CD4-positive, alpha-beta T cell treated with Interleukin-2 at 100 ng/mL for 4 hours (primary cell): ENCODE measurements at regions not wholly inside any gene's neighbourhood (a gene's known extent, or its start where the extent isn't known, plus 50 kb on each side); places are given as distances from the start of the nearest gene placed in this dataset.
"Not testable (repeated sequence)": the region's sequence is repeated elsewhere in the genome, so short reads cannot be mapped to it uniquely, and the experiment has no call there.

Experiments
- DNase-seq: peaks from one replicate; pipeline ENCODE4 v3.0.0-alpha.2; 2020; ENCODE audit warnings: low spot score

DNA sequence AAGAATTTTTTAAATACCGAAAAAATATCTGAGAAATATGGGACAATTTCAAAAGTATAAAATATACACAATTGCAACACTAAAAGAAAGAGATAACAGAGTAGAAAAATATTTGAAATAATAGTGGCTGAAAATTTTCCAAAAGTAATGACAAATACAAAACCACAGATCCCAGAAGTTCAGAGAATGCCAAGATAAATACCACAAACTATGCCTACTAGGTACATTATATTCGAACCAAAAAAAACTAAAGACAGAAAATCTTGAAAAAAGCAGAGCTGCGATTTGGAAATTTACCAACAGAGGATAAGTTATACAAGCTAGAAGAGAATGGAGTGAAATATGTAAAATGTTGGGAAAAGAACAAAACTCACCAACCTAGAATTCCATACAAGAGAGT is 191.3 kb upstream of the ELAC2 start:
- no peak for DNase-seq

DNA sequence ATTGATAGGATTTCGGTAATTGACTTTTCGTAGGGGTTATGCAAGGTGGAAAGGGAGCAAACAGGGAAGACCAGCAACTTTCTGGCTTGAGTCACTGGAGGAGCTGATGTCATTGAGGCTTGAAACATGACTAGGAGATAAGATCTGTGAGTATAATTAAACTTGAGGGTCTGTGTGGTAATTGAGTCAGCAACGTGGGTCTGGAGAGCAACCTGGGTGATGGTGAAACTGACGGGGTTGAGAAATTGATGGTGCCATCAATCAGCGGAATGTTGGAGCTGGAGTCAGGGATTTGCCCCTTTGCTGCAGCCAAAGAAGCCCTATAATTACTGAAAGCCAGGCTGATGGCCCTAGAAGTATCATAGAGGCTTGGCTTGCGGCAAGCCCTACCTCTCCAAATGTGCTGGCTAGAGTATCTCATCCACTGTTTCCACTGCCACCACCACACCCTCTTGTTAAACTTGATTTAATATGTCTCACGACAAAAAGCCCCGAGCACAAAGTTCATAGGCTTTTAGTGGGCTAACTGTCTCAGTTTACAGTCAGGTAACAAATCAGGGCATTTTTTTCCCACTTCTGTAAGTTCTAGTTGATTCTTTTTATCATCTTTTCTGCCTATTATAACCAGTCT is 186.9 kb upstream of the ELAC2 start:
- DNase-seq, result no peak

DNA sequence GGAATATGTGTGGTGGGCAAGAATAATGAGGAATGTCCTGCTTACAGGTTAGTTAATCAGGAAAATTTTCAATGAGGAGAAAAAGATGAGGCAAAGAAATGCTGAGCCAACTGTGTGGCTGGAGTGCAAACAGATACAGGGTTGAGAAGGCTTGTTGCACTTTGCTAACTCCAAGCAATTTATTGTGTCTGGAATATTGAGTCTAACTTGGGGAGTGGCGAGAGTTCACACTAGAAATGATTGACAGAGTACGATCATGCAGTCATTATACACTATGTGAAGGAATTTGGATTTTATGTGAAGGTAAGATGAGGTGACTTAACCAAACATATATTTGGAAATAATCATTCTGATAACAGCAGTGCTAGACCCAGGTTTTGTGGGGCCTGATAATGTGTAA is 185.0 kb upstream of the ELAC2 start:
- DNase-seq, result no peak

- DNase-seq, result no peak
Measured at GRCh38 chr17:13200671-13201070, 182.8 kb upstream of the ELAC2 start.

- no peak for DNase-seq
Measured at GRCh38 chr17:13199425-13199824, 181.6 kb upstream of the ELAC2 start.

GRCh38 chr17:13197586-13197985 is 179.8 kb upstream of the ELAC2 start:
- DNase-seq, result no peak

DNA sequence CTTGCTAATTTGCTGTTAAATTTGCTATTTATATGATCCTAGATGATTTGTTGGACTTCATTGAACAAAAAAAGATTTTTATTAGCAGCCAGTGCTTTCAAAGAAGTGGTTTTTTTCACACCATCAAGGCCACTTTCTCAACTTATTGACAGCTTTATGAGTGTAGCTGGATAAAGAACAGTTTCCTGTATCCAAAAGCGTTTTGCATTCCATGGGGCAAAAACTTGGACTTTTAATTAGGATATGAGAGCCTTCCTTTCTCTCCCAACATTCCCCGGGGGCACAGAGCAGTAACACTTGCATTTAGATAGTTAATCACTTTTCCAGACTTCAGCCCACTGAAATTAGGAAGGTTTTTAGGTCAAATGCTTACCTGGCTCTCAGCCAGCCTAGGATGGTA is 177.1 kb upstream of the ELAC2 start:
- DNase-seq, result no peak

- no peak for DNase-seq
Measured at GRCh38 chr17:13182854-13183253, 165.0 kb upstream of the ELAC2 start.

DNA sequence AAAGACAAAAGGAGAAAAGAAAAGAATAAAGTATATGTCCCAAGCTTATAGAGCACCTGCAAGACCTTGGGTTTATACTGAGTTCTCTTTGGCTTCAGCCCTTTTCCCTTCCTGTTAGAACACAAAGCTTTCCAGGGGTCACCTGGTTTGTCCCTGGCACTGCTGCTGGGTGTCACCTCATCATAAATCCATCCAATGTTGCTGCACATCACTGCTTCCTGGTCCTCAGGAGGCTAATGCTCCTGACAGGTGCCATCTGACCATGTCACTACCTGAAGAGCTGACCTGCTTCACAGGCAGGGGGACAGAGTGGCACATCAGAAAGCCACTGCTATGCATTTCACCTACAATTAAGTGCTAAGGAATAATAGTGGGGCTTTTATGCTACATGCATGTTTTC is 164.6 kb upstream of the ELAC2 start:
- no peak for DNase-seq

DNA sequence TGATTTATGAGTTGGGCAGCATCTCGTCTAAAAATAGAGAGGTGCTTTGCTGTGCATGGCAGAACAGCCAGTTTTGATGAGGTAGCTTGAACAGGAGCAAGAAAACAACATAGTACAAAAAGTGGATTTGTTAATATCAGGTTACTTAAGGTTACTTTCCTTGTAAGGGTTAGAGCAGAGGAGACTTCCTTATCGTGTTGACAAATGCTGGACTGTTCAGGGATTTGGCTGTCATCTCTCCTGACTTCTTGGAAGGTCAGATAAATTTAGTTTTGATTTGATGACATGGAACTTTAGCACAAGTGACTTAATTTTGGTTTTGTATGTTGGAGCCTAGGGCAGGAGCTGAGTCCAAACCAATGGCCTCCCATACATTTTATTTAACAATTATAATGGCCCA is 163.9 kb upstream of the ELAC2 start:
- DNase-seq, result no peak

GRCh38 chr17:13176436-13176835 is 158.6 kb upstream of the ELAC2 start:
- no peak for DNase-seq

- DNase-seq, result no peak
Measured at GRCh38 chr17:13171790-13172189, 154.0 kb upstream of the ELAC2 start.

GRCh38 chr17:13162361-13162760 is 144.5 kb upstream of the ELAC2 start:
- DNase-seq, result no peak

DNA sequence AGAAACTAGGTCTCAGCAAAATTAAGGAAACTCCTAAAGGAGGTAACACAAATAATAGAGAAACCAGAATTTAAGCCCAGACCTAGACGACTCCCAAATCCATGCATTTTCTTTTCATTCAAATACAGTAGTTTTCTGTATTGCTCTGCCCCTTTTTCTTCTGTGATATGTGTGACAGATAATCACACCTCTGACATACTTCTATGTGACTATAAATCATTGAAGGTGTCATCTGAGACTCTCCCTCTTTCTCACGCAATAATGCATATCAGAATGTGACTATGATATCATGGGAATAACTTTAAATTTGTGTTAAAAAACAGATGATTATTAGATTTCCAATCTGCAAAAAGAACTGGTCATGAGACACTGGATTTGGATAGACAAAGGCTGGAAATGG is 143.0 kb upstream of the ELAC2 start:
- DNase-seq, result no peak

- no peak for DNase-seq
Measured at GRCh38 chr17:13160296-13160695, 142.5 kb upstream of the ELAC2 start.

GRCh38 chr17:13158494-13159240 is 140.8 kb upstream of the ELAC2 start:
- no peak for DNase-seq

DNA sequence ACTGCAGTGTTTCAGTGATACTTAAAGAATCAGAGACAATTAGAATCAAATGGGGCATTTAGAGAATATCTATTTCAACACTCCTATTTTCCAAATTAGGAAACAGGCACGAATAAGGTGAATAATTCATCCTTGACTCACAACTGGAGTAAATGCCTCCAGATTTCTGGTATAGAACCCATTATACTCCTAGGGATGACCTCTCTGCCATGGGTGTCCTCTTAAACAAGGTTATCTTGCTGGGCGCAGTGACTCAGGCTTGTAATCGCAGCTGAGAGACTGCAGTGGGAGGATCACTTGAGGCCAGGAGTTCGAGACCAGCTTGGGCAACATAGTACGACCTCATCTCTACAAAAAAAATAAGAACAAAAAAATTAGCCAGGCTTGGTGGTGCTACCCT is 139.8 kb upstream of the ELAC2 start:
- no peak for DNase-seq

DNA sequence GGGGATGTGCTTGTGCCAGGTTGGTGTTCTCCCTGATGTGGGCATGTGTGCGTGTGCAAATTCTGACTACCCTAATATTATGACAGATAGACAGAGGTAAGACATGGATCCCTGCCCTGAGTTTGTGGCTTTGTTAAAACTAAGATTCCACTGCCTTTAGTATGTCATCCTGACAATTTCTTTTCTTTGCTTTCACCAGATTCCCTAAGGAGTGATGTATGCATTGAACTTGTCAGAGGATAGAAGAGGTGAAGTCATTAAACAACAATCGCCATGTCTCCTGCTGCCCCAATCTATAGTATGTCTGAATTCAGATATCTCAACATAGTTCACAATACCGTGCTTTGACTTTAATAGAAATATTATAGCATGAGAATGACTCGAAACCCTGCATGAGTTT is 137.1 kb upstream of the ELAC2 start:
- DNase-seq, result no peak

DNA sequence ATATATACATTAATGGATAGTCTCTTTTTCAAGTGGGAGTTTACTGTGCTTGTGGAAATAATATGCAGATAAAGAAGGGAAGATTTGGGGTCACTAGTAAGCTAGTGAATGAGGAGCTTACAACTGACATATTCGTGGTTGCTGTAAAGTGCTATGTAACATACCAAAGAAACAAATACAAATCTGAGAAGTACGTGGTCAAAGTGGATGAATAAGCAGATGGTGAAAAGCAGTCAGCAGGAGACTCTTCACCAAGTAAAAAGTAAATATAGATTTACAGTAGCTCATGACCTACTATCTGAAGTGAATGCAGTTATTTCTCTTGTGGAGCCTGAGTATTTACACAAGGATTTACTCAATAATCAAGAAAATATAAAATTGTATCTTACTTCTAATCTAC is 136.6 kb upstream of the ELAC2 start:
- DNase-seq, result no peak

GRCh38 chr17:13153036-13153435 is 135.2 kb upstream of the ELAC2 start:
- no peak for DNase-seq

GRCh38 chr17:13152501-13152900 is 134.7 kb upstream of the ELAC2 start:
- DNase-seq, result no peak

DNA sequence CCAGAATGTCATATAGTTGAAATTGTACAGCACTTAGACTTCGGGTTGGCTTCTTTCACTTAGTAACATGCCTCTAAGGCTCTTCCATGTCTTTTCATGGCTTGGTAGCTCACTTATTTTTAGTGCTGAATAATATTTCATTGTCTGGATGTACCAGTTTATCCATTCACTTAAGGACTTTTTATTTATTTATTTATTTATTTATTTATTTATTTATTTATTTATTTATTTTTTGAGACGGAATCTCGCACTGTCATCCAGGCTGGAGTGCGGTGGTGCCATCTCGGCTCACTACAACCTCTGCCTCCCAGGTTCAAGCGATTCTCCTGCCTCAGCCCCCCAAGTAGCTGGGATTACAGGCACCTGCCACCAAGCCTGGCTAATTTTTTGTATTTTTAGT is 132.9 kb upstream of the ELAC2 start:
- not testable (repeated sequence) for DNase-seq

DNA sequence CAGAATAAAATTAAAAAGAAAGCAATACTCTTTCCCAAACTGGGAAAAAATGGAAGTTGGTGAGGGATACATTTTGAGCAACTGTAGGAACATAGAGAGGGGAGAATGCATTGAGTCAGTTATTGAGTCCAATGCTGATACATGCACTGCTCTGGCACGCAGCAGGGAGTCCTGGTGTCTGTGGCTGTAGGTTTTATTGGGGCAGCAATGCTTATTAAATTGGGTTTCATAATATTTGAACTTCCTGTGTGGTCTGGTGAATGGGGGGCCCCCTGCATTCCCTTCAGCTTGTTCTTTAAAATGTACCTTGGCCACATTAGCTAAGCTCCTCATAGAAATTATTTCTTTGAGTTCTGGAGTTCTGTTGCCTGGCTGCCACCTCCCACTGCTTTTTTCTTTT is 125.2 kb upstream of the ELAC2 start:
- no peak for DNase-seq

DNA sequence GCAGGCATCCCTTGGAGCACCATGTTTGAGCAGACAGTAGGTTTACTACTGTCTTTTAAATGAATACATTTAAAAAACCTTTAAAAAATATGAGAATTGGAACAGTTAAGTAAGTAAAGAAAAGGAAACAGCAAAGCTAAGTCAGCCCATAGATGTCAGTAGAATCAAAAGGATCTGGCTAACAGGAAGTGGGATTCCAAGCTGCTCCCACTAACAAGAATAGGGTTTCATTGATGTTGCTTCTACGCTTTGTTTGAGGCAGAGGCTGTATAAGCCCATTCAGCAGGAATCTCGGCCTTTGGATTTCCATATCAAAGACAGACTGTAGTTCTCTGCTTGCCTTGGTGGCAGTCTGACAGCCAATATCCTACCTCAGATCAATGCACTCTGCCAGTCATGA is 122.9 kb upstream of the ELAC2 start:
- no peak for DNase-seq
